ENCODE measurements at regions not wholly inside any gene's neighbourhood (a gene's known extent, or its start where the extent isn't known, plus 50 kb on each side); places are given as distances from the start of the nearest gene placed in this dataset.

GRCh38 chr10:62479523-62479922 is 105.4 kb downstream of the ZNF365 start:
- BruUV-seq (replicated peaks) = no TSS peak
- H3K36me3 ChIP-seq (ENCODE audit: control insufficient read depth in 2 of 2, extremely low read depth in 1 of 2, insufficient read depth in 2 of 2, low read length in 2 of 2) = no peaks in the 10 kb centered on the region
- DNase-seq (ENCODE audit: low read depth, low spot score) (no peak), FAIRE-seq (no peak)
- H3K9ac ChIP-seq (replicated peaks; ENCODE audit: extremely low read depth, insufficient read depth, low read length) = no peak overlapping the region
- TF ChIP-seq CTCF (IDR thresholded peaks at IDR 0.05; ENCODE audit: extremely low read depth in 1 of 2, insufficient read depth in 1 of 2, low read depth in 1 of 2, low read length in 2 of 2) (no peak), FOS (IDR thresholded peaks at IDR 0.05; ENCODE audit: borderline replicate concordance, insufficient read depth, low read length) (no peak), JUN (IDR thresholded peaks at IDR 0.05; ENCODE audit: borderline replicate concordance, insufficient read depth, insufficient read length, low read depth) (no peak), POLR2AphosphoS5 (IDR thresholded peaks at IDR 0.05; ENCODE audit: insufficient read depth, low read depth, low read length) (no peak), EZH2 (IDR thresholded peaks at IDR 0.05; ENCODE audit: borderline replicate concordance, low read depth, low read length, severe bottlenecking) (no peak), MYC (IDR thresholded peaks at IDR 0.05; ENCODE audit: low read depth, low read length) (no peak), POLR2A (IDR thresholded peaks at IDR 0.05; ENCODE audit: low read depth, low read length) (no peak), GATA2 (IDR thresholded peaks at IDR 0.05; ENCODE audit: insufficient read depth, insufficient read length, low read depth, low read length) (no peak), MAX (IDR thresholded peaks at IDR 0.05; ENCODE audit: insufficient read depth, insufficient read length) (no peak)
- no peak overlapping the region for H2AFZ ChIP-seq (ENCODE audit: low read depth, low read length)
- no peaks in the 10 kb centered on the region for H3K27me3 ChIP-seq (ENCODE audit: control insufficient read depth in 2 of 2, insufficient read depth in 2 of 2, low read length in 2 of 2)
- no peaks in the 10 kb centered on the region for H4K20me1 ChIP-seq (replicated peaks; ENCODE audit: control insufficient read depth, extremely low read depth, insufficient read depth, low read length)
- intact Hi-C loops (cut with micrococcal nuclease) = no loop called here
- ChIA-PET POLR2A (no interaction called here), CTCF (interaction anchor here (1.8 kb wide), 1 partner anchor 12 kb away, joined by 6 read pairs; no protein-coding TSS in a partner anchor)
- H3K9me3 ChIP-seq (replicated peaks; ENCODE audit: control insufficient read depth, insufficient read depth, low read length) = no peaks in the 10 kb centered on the region
- dilution Hi-C loops (cut with MboI; ENCODE audit: extremely low pct_ligation_motif_present, low sequenced_read_pairs) = no loop called here
- no peaks in the 10 kb centered on the region for H3K79me2 ChIP-seq (ENCODE audit: control insufficient read depth, insufficient read depth, low read length)
- no peak overlapping the region for H3K4me3 ChIP-seq (replicated peaks in 1 of 3; ENCODE audit: insufficient read depth in 1 of 3, low read depth in 1 of 3, low read length in 3 of 3)
- no peak overlapping the region for H3K27ac ChIP-seq (ENCODE audit: insufficient read depth, low read depth, low read length)
- H3K9me1 ChIP-seq (replicated peaks; ENCODE audit: control insufficient read depth, extremely low read depth, insufficient read depth, low read length) = no peaks in the 10 kb centered on the region
- no peaks in the 10 kb centered on the region for H3K4me1 ChIP-seq (ENCODE audit: control insufficient read depth, extremely low read depth, insufficient read depth, low read length)
- H3K4me2 ChIP-seq (ENCODE audit: insufficient read depth, low read length) = no peak overlapping the region
